Fibroblast of skin of back (primary cell): ENCODE measurements at regions not wholly inside any gene's neighbourhood (a gene's known extent, or its start where the extent isn't known, plus 50 kb on each side); places are given as distances from the start of the nearest gene placed in this dataset.

Experiments used
- DNase-seq: peaks from one replicate; pipeline ENCODE4 v3.0.0-alpha.2; 2013

- DNase-seq, result no peak
These were observed 79.8 kb upstream of the CD93 start for GRCh38 chr20:23165964-23166363.

- DNase-seq, result no peak
These were observed 79.2 kb upstream of the CD93 start for GRCh38 chr20:23165307-23165750.

GRCh38 chr20:23164176-23164601 lies 78.1 kb upstream of the CD93 start:
- DNase-seq, result no peak

- DNase-seq, result no peak
These were observed 77.4 kb upstream of the CD93 start for GRCh38 chr20:23163562-23163961.

GRCh38 chr20:23162887-23163286 lies 76.8 kb upstream of the CD93 start:
- no peak for DNase-seq

GRCh38 chr20:23161968-23162696 lies 76.0 kb upstream of the CD93 start:
- DNase-seq, result peak; percentile 27

- peak; percentile 39 for DNase-seq
These were observed 75.2 kb upstream of the CD93 start for GRCh38 chr20:23161244-23161891.

- DNase-seq, result no peak
These were observed 74.6 kb upstream of the CD93 start for GRCh38 chr20:23160536-23161243.

GRCh38 chr20:23159947-23160318 lies 73.8 kb upstream of the CD93 start:
- DNase-seq, result no peak

GRCh38 chr20:23159256-23159946 lies 73.3 kb upstream of the CD93 start:
- DNase-seq, result no peak

GRCh38 chr20:23157734-23158133 lies 71.6 kb upstream of the CD93 start:
- no peak for DNase-seq

GRCh38 chr20:23156842-23157423 lies 70.8 kb upstream of the CD93 start:
- DNase-seq, result no peak

- peak; percentile 93 for DNase-seq
These were observed 70.2 kb upstream of the CD93 start for GRCh38 chr20:23156170-23156841.

GRCh38 chr20:23155141-23155590 lies 69.0 kb upstream of the CD93 start:
- DNase-seq, result no peak

- no peak for DNase-seq
These were observed 67.7 kb upstream of the CD93 start for GRCh38 chr20:23153696-23154341.

GRCh38 chr20:23152902-23153301 lies 66.8 kb upstream of the CD93 start:
- no peak for DNase-seq

- DNase-seq, result peak; percentile 87
These were observed 66.3 kb upstream of the CD93 start for GRCh38 chr20:23152308-23152892.

- no peak for DNase-seq
These were observed 65.8 kb upstream of the CD93 start for GRCh38 chr20:23151885-23152284.

- no peak for DNase-seq
These were observed 65.0 kb upstream of the CD93 start for GRCh38 chr20:23151008-23151703.

GRCh38 chr20:23150304-23151007 lies 64.3 kb upstream of the CD93 start:
- DNase-seq, result no peak
